DOHH2 (cell line): ENCODE measurements at regions not wholly inside any gene's neighbourhood (a gene's known extent, or its start where the extent isn't known, plus 50 kb on each side); places are given as distances from the start of the nearest gene placed in this dataset.

ENCODE experiments used
- CTCF ChIP-seq: fragments of 200-600 bp; sonication (generic); IDR thresholded peaks from one replicate; pipeline ENCODE4 v1.5.1; 2014; ENCODE audit warnings: antibody characterized with exemption, mild to moderate bottlenecking, low read depth, low read length; ENCODE audit not compliant: poor library complexity, severe bottlenecking
- EZH2phosphoT487 ChIP-seq: fragments of 200-600 bp; sonication (generic); IDR thresholded peaks from 2 replicates; pipeline ENCODE4 v1.6.1; 2017; ENCODE audit warnings: borderline replicate concordance, mild to moderate bottlenecking, antibody characterized with exemption, low read length, moderate library complexity, mixed read lengths

DNA sequence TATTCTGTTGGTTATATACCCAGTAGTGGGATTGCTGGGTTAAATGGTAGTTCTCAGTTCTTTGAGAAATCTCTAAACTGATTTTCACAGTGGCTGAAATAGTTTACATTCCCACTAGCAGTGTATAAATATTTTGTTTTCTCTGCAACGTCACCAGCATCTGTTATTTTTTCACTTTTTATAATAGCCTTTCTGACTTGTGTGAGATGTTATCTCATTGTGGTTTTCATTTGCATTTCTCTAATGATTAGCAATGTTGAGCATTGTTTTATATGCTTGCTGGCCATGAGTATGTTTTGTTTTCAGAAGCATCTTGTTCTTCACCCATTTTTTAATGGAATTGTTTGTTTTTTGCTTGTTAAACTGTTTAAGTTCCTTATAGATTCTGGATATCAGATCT, 612.7 kb upstream of the SGO1 start:
- no peak for TF ChIP-seq CTCF
- TF ChIP-seq EZH2phosphoT487: no peak
